ENCODE measurements at regions not wholly inside any gene's neighbourhood (a gene's known extent, or its start where the extent isn't known, plus 50 kb on each side); places are given as distances from the start of the nearest gene placed in this dataset.

DNA sequence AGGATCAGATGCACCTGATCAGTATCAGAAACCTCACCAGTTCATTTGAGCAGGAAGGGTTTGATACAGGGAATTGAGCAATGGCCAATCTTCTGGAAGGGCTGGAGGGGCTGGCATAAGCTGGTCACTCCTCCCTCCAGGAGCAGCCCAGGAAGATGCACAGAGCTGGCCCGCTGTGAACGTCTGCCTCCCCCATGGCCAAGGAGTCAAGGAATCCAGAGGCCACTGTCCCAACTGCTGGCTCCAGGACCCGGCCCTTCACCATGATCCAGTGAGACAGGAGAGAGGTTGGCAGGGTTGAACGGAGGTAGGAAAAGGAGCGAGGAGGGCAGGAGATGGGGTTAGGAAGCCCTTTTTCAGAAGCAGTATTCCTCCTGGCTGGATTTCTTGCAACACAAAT is 113.9 kb upstream of the CST7 start:
- H3K27ac Mint-ChIP-seq, result no peak overlapping the region
- no peaks in the 10 kb centered on the region for H3K36me3 Mint-ChIP-seq
- POLR2A ChIA-PET, result no interaction called here
- no peak overlapping the region for H3K4me3 Mint-ChIP-seq
- no peaks in the 10 kb centered on the region for H3K4me1 Mint-ChIP-seq
- ATAC-seq (no peak), DNase-seq (no peak)
- H3K9me3 Mint-ChIP-seq, result peaks cover 0 to 4% (median 0%) of the 10 kb centered on the region in 9 donors
- peaks cover 0 to 3% (median 0%) of the 10 kb centered on the region in 5 donors for H3K27me3 Mint-ChIP-seq

DNA sequence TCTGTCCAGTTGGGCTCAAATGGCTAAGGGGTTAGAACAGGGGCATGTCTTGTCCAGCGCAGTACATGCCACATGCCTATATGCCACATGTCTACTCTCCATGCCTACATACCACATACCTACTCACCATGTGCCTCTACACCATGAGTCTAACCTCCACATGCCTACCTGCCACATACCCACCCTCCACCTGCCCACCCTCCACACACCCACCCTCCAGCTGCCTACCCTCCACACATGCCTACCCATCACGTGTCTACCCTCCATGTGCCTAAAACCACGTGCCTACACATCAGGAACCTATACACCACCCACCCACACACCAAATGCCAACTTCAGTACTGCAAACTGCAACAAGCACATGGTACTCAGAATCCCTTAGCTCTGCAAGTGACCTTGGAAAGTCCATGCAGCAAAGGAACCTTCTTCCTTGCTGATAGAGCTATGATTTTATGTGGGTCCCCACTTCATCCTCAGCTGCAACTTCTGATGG is 113.0 kb upstream of the CST7 start:
- POLR2A ChIA-PET, result no interaction called here
- no peaks in the 10 kb centered on the region for H3K4me1 Mint-ChIP-seq
- ATAC-seq, result no peak
- H3K4me3 Mint-ChIP-seq, result no peak overlapping the region
- H3K9me3 Mint-ChIP-seq, result no peaks in the 10 kb centered on the region
- peak overlapping the region in 1 of 10 donors; percentile 25 for H3K27ac Mint-ChIP-seq
- H3K36me3 Mint-ChIP-seq, result no peaks in the 10 kb centered on the region
- H3K27me3 Mint-ChIP-seq, result peaks cover 0 to 6% (median 0%) of the 10 kb centered on the region in 5 donors
- no peak for DNase-seq

DNA sequence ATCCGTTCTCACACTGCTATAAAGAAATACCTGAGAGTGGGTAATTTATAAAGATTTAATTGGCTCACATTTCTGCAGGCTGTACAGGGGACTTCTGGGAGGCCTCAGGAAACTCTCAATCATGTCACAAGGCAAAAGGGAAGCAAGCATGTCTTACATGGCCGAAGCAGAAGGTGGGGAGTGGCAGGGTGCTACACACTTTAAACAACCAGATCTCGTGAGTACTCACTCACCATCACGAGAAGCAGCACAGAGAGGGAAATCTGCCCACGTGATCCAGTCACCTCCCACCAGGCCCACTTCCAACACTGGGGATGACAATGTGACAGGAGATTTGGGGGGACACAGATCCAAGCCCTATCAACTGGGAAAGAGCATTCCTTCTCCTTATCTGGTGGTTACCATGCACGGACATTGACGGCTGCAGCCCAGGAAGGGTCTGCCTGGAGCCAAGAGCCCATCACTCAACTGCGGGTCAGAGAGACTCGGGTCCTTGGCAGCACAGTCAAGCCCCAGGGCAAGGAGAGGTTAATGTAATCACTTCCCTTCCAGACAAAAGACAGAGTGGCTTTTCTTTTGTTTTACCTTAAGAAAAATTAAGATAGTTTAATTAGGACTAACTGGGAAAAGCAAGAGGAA is 112.3 kb upstream of the CST7 start:
- H3K27ac Mint-ChIP-seq, result no peak overlapping the region
- H3K4me3 Mint-ChIP-seq, result no peak overlapping the region
- H3K27me3 Mint-ChIP-seq, result peaks cover 0 to 8% (median 0%) of the 10 kb centered on the region in 5 donors
- H3K4me1 Mint-ChIP-seq, result no peaks in the 10 kb centered on the region
- no peak for DNase-seq
- POLR2A ChIA-PET, result no interaction called here
- H3K36me3 Mint-ChIP-seq, result no peaks in the 10 kb centered on the region
- H3K9me3 Mint-ChIP-seq, result no peaks in the 10 kb centered on the region
- ATAC-seq, result no peak

DNA sequence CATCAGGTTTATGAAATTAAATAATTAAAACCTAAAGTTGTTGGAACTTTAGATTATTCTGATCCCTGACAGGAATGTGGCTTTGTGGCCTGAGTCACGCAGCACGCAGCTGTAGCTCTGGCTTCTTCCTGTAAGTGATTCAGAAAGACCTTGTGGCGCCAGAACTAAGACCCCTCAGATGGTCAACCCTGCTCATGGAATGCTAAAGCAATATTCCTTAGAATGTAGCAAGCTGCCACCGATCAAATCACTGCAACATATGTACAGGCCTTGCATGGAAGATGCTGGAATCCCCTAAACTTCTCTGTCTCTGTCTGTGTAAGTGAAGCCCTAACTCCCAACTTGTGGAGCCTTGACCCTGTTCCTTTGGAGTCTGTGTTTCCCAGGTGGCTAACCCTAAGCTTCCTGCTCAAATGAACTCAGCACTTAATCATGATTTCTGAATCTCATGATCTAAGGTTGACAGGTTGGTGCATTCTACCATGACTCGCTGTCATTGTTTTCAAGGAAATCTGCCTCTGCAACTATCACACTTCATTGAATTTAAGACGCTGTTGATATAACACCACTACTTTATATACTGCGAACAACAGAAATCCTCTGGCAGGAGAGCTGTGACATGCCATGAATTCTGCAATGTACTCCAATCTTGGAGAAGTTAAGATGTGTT is 111.2 kb upstream of the CST7 start:
- no peak overlapping the region for H3K4me3 Mint-ChIP-seq
- H3K27ac Mint-ChIP-seq, result no peak overlapping the region
- peaks cover 0 to 6% (median 0%) of the 10 kb centered on the region in 4 donors for H3K4me1 Mint-ChIP-seq
- no peak for DNase-seq
- no peaks in the 10 kb centered on the region for H3K9me3 Mint-ChIP-seq
- POLR2A ChIA-PET, result no interaction called here
- H3K36me3 Mint-ChIP-seq, result no peaks in the 10 kb centered on the region
- H3K27me3 Mint-ChIP-seq, result peaks cover 0 to 14% (median 0%) of the 10 kb centered on the region in 5 donors
- no peak for ATAC-seq

DNA sequence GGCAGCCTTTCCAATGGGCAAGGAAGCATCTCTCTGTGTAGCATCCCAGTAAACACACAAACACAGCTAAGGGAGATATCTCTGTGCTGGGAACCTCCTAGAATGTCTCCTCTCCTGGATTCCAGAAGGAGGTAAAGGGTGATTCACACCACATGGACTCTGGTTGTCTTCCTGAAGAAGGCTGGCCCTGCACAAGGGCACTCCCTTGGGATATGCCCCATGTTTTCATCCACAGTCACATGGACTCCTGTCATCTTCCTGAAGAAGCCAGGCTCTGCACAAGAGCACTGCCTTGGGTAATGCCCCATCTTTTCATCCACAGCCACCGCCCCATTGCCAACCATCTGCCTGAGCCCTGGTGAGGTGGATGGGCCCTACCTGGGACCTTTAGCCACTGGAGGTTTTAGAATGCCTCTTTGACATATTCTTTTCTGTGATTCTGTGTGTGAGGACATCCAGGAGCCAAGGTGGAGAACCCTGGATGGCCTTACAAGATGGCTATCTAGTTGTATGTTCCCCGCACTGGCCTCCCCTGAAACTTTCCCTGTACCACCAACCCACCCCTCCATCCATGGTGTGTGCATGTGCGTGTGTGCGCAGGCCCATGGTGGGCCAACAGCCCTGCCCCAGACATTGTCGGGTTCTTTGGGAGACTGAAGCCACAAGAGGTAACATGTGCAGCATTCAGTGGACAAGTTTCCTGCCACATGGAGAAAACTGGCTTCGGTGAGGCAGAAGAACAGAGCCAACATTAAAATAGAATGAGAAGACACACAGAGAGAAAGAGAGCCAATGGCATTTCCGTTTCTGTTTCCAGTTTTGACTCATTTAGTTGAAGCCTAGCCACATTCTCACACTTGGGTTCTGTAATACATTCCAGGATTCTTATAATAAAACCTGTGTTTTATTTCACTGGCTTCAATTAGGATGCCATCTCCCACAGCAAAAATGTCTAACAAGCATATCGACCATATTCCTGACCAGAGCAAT is 110.2 kb upstream of the CST7 start:
- Mint-ChIP-seq H3K9me3 (no peaks in the 10 kb centered on the region), H3K36me3 (no peaks in the 10 kb centered on the region), H3K27ac (no peak overlapping the region), H3K4me1 (peaks cover 0 to 8% (median 0%) of the 10 kb centered on the region in 4 donors), H3K27me3 (peaks cover 0 to 14% (median 6%) of the 10 kb centered on the region in 5 donors), H3K4me3 (no peak overlapping the region)
- no peak for ATAC-seq
- POLR2A ChIA-PET, result no interaction called here
- no peak for DNase-seq

DNA sequence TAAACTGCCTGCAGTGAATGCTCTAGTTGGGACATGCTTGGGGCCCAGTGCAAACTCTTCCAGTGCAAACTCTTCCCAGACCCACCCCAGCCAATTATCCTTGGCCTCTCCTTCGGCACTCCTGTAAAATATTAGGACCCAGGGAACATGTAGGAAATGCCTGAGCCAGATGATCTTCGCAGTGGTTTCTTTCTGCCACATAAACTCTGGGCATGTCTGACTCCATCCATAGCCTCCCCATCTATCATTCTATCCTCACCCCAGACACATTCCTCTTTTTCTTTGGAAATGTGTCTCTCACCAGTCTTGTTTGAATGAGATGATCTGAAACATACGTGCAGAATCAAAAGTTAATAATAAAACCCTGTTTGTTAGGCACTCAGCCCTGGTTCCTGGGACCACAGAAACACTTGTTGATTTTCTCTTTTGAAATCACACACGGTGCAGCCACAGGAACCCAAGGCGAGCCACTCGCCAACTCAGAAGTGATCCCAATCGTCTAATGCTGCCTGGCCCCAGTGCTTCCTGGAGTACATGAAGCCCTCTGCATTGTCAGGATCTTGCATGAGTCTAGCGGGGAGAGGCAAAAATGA is 108.9 kb upstream of the CST7 start:
- Mint-ChIP-seq H3K36me3 (no peaks in the 10 kb centered on the region), H3K9me3 (peaks cover 0 to 1% (median 0%) of the 10 kb centered on the region in 9 donors), H3K27ac (no peak overlapping the region), H3K27me3 (peaks cover 0 to 15% (median 8%) of the 10 kb centered on the region in 5 donors), H3K4me3 (no peak overlapping the region), H3K4me1 (peaks cover 0 to 8% (median 0%) of the 10 kb centered on the region in 4 donors)
- ATAC-seq (no peak), DNase-seq (no peak)
- POLR2A ChIA-PET, result no interaction called here

DNA sequence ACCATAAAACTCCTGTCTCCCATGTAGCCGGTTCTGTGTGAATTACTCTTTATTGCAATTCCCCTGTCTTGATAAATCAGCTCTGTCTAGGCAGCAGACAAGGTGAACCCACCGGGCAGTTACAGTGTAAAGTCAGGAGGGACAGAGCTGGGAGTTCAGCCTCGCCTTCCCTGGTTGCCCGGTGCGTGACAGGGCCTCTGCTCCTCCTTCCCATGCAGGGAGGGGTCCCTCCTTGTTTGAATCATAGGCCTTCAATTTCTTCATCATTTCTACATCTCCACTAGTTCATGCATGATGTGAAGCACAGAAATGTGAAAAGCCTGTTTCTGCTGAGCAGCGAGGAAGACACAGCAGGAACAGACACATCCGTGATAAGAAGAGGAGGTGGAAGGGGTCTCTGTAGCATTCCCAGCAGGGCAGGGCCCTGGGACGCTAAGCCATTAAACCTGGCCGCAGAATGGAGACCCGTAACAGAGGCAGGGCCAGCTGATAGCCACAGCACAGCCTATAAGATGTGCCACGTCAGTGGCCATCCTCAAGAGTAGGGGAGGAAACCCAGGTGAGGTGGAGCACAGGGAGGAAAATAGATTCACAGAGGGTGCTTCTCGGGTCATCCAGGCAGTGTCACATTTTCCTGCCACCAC is 106.7 kb upstream of the CST7 start:
- DNase-seq, result no peak
- H3K27ac Mint-ChIP-seq, result no peak overlapping the region

DNA sequence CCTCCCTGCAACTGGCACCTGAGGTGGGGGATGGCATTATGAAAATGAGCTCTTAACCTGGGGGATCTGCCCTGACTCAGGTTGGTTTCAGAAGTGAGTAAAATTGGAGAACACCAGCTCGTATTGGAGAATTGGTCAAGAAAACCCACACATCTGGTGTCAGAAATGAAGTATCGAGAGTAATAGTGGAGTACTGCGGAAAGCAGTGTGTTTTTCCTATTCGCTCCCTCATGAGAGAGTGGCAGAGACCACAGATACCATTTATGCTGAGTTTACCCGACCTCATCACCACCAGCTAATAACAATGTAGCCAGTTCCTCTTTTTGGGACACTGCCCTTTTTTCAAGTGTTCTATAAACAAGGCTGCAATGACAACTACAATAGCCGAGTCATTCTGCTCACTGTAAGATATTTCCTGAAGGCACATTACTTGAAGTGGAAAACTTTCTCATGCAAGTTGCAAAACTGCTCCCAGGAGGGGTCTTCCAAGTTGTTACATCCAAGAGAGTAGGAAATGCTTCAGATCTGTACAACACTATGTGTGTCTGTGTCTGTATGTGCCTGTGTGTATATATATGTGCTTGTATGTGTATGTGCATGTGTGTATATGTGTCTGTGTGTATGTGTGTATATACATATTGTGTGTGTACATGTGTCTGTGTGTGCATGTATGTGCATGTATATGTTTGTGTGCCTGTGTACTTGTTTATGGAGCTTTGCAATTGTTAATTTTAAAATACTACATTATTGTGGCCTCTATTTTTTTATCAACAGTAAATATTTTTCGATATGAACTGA is 106.0 kb upstream of the CST7 start:
- POLR2A ChIA-PET, result no interaction called here
- Mint-ChIP-seq H3K4me3 (no peak overlapping the region), H3K9me3 (peaks cover 4 to 29% (median 15%) of the 10 kb centered on the region in 9 donors), H3K27me3 (peaks cover 0 to 36% (median 14%) of the 10 kb centered on the region in 5 donors), H3K4me1 (peaks cover 0 to 16% (median 0%) of the 10 kb centered on the region in 4 donors), H3K36me3 (peaks cover 0 to 15% (median 3%) of the 10 kb centered on the region in 3 donors), H3K27ac (no peak overlapping the region)
- ATAC-seq (no peak), DNase-seq (no peak)

More for the DNA sequence above, 106.7 kb upstream of the CST7 start:
- H3K4me1 Mint-ChIP-seq, result peaks cover 0 to 16% (median 0%) of the 10 kb centered on the region in 4 donors
- H3K27me3 Mint-ChIP-seq, result peaks cover 0 to 32% (median 10%) of the 10 kb centered on the region in 5 donors
- peaks cover 0 to 8% (median under 1%) of the 10 kb centered on the region in 3 donors for H3K36me3 Mint-ChIP-seq
- H3K4me3 Mint-ChIP-seq, result no peak overlapping the region
- peaks cover 2 to 22% (median 11%) of the 10 kb centered on the region in 9 donors for H3K9me3 Mint-ChIP-seq
- POLR2A ChIA-PET, result no interaction called here
- ATAC-seq, result no peak

DNA sequence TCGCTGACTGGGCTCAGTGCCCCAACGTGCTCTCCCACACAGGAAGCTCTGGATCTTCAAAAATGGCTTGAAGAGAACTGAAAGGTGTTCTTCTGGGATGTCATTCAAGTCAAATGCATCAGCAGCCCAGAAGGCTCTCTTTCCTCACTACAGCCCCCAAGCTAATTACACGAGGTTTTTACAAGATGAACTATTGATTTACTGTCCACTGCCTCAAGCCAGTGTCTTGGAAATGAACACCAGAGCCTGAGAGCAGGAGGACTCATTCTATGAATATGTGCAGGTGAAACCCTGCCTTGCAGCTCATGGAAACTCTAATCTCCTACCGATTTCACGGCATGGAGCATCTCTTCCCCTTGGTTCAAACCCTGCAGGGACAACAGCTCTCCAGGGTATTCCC is 98.9 kb upstream of the CST7 start:
- POLR2A ChIA-PET, result no interaction called here
- Mint-ChIP-seq H3K4me3 (no peak overlapping the region), H3K4me1 (peaks cover 0 to 9% (median 0%) of the 10 kb centered on the region in 4 donors), H3K27ac (no peak overlapping the region), H3K9me3 (peaks cover 4 to 59% (median 35%) of the 10 kb centered on the region in 9 donors), H3K36me3 (peaks cover 0 to 36% (median 8%) of the 10 kb centered on the region in 3 donors), H3K27me3 (peaks cover 16 to 39% (median 22%) of the 10 kb centered on the region in 5 donors)
- no peak for DNase-seq
- ATAC-seq, result no peak

DNA sequence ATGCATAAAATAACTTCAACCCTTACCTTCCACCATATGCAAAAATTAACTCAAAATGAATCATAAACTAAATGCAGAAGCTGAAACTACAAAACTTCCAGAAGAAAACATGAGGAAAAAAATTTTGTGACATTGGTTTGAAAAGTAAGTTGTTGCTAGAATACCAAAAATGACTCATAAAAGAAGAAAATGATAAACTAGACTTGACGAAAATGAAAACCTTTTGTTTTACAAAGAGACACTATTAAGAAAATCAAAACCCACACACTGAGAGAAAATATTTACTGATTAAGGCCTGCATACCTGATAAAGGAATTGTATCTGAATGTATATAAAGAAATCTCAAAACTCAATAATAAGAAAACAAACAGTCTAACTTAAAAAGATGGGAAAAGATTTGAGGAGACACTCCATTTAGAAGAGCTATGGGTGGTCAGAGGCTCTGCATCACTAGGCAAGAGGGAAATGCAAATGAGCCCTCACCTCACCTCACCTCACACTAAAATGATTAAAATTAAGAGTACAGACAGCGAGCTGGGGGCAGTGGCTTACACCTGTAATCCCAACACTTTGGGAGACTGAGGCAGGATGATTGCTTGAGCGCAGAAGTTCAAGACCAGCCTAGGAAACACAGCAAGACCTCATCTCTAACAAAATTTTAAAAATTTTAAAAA is 97.6 kb upstream of the CST7 start:
- no peak overlapping the region for H3K27ac Mint-ChIP-seq
- peaks cover 0 to 31% (median 8%) of the 10 kb centered on the region in 3 donors for H3K36me3 Mint-ChIP-seq
- peaks cover 6 to 48% (median 34%) of the 10 kb centered on the region in 9 donors for H3K9me3 Mint-ChIP-seq
- ATAC-seq (no peak), DNase-seq (no peak)
- POLR2A ChIA-PET, result no interaction called here
- H3K27me3 Mint-ChIP-seq, result peaks cover 14 to 39% (median 17%) of the 10 kb centered on the region in 5 donors
- no peak overlapping the region for H3K4me3 Mint-ChIP-seq
- H3K4me1 Mint-ChIP-seq, result peaks cover 0 to 8% (median under 1%) of the 10 kb centered on the region in 4 donors

DNA sequence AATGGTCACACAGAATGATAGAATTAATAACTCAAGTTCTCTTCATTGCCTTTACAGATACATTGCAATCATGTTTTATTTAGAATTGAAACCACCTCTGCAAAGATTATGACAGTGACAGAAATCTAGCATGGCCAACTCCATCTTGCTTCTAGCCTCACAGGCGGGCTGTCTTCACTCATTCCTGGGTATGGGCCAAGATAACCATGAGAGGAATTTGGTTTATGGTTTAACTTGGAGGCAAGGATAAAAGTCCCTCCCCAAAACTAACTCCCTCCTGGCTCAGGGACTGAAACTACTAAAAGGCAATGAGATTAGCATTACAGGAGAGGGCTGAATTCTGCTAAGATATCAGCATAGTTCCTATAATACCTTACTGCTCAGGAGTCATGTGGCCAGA is 95.2 kb upstream of the CST7 start:
- Mint-ChIP-seq H3K9me3 (peaks cover 0 to 48% (median 20%) of the 10 kb centered on the region in 9 donors), H3K27me3 (peaks cover 6 to 18% (median 12%) of the 10 kb centered on the region in 5 donors), H3K27ac (no peak overlapping the region), H3K36me3 (peaks cover 0 to 18% (median 5%) of the 10 kb centered on the region in 3 donors), H3K4me3 (no peak overlapping the region), H3K4me1 (peaks cover 5 to 28% (median 12%) of the 10 kb centered on the region in 4 donors)
- ATAC-seq (no peak), DNase-seq (no peak)
- POLR2A ChIA-PET, result no interaction called here

Data from naive thymus-derived CD8-positive, alpha-beta T cell (primary cell).